GM13977 (cell line): ENCODE measurements at regions not wholly inside any gene's neighbourhood (a gene's known extent, or its start where the extent isn't known, plus 50 kb on each side); places are given as distances from the start of the nearest gene placed in this dataset.
"Not testable (repeated sequence)": the region's sequence is repeated elsewhere in the genome, so short reads cannot be mapped to it uniquely, and the experiment has no call there.

Experiments used
- DNase-seq: peaks from one replicate; pipeline ENCODE4 v3.0.0; 2012; ENCODE audit warnings: low spot score
- CTCF ChIP-seq: IDR thresholded peaks from 2 replicates; pipeline ENCODE4 v1.5.1; 2012; ENCODE audit warnings: mild to moderate bottlenecking, control low read depth; ENCODE audit not compliant: insufficient read depth; ENCODE audit errors: extremely low read depth, missing control alignments
- in situ Hi-C: fragments of 300-500 bp; cut with MboI; formaldehyde crosslinking; loops from one replicate; pipeline ENCODE4 v1.12.0; 2022; ENCODE audit warnings: low sequenced_read_pairs, low pct_unique_long_range_greater_than_20kb, mixed read lengths, inconsistent platforms; ENCODE audit not compliant: unreplicated experiment

GRCh38 chr7:3159445-3159844, 115.8 kb upstream of the CARD11 start:
- DNase-seq: no peak
- no peak for TF ChIP-seq CTCF
- in situ Hi-C loops: loop anchor here (5.0 kb wide), 1 partner anchor 287 kb away; no protein-coding TSS in a partner anchor

GRCh38 chr7:3159926-3160325, 116.3 kb upstream of the CARD11 start:
- DNase-seq: not testable (repeated sequence)
- in situ Hi-C loops: loop anchor here (5.0 kb wide), 1 partner anchor 288 kb away; no protein-coding TSS in a partner anchor

- in situ Hi-C loops: no loop called here
- peak; percentile 19 for TF ChIP-seq CTCF
- DNase-seq: no peak
These were observed 118.6 kb upstream of the CARD11 start for GRCh38 chr7:3162289-3162688.

GRCh38 chr7:3162798-3163197, 119.1 kb upstream of the CARD11 start:
- in situ Hi-C loops, DNase-seq: not testable (repeated sequence)

GRCh38 chr7:3164380-3164792, 120.7 kb upstream of the CARD11 start:
- in situ Hi-C loops: no loop called here

GRCh38 chr7:3165681-3166580, 122.3 kb upstream of the CARD11 start:
- no peak for DNase-seq
- in situ Hi-C loops: no loop called here
- TF ChIP-seq CTCF: no peak

More at GRCh38 chr7:3164380-3164792, 120.7 kb upstream of the CARD11 start:
- no peak for TF ChIP-seq CTCF
- DNase-seq: no peak

GRCh38 chr7:3167551-3167950, 123.9 kb upstream of the CARD11 start:
- TF ChIP-seq CTCF: no peak
- DNase-seq: no peak

More at GRCh38 chr7:3167551-3167950, 123.9 kb upstream of the CARD11 start:
- in situ Hi-C loops: no loop called here
